ENCODE measurements at regions not wholly inside any gene's neighbourhood (a gene's known extent, or its start where the extent isn't known, plus 50 kb on each side); places are given as distances from the start of the nearest gene placed in this dataset.

GRCh38 chr6:44060612-44061374 lies 66.5 kb downstream of the MRPL14 start:
- TF ChIP-seq EZH2 (IDR thresholded peaks at IDR 0.05; ENCODE audit: borderline replicate concordance) (no peak), CTCF (IDR thresholded peaks at IDR 0.05; ENCODE audit: poor library complexity) (no peak)

Data from hepatocyte (in vitro differentiated cells).